ENCODE measurements at regions not wholly inside any gene's neighbourhood (a gene's known extent, or its start where the extent isn't known, plus 50 kb on each side); places are given as distances from the start of the nearest gene placed in this dataset.

DNA sequence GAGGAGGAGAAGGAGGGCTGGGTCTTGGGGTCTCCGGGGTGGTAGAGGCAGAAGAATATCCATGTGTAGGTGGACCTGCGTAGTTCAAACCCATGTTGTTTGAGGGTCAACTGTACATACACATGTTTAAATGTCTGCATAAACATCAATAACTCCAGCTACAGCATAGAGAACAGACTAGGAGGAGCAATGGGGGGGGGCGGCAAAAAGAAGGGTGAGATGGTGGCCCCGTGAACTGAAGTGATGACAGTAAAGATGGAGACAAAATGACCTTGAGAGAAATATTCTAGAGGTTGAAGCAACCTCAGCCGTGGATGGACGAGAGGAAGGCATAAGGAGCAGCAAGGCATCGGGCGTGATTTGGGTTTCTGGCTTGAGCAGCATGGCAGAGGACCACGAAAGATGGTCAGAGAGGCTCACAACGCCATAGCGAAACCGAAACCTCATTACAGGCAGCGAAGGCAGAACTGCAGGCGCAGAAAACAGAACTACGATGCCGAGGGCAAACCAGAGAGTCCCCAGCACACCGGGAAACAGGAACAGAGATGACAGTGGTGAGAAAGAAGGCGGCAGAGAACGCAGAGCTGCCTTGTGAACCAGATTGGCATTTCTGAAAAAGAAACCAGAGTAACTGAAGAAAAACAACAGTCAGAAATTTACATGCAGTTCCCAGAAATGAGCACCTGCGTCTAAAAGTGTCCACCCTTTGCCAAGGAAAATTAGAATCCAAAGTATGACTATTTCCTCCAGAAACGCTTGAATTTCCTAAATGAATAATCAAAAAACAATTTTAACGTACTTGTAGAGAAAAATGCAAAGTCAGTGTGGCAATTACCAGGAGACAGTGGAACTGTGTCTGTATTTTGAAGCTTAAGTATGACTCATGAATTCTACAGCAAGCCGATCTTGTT is 50.3 kb upstream of the ENPP6 start (continued):
- TF ChIP-seq REST (IDR thresholded peaks at IDR 0.05; ENCODE audit: low read depth, low read length) (no peak), STAT1 (conservative IDR thresholded peaks at IDR 0.05) (no peak), STAT3 (IDR thresholded peaks at IDR 0.05; ENCODE audit: low read depth, low read length) (peak; percentile 100), SUPT20H (IDR thresholded peaks at IDR 0.05; ENCODE audit: borderline replicate concordance, control insufficient read depth, low read depth, low read length) (no peak), CHD4 (IDR thresholded peaks at IDR 0.05) (no peak), MYB (IDR thresholded peaks at IDR 0.05; ENCODE audit: borderline replicate concordance, low read depth, low read length) (no peak), IKZF2 (IDR thresholded peaks at IDR 0.05) (peak; percentile 97), CBFB (IDR thresholded peaks at IDR 0.05; ENCODE audit: low read depth) (peak; percentile 82), BHLHE40 (IDR thresholded peaks at IDR 0.05; ENCODE audit: borderline replicate concordance in 1 of 2, low read depth in 2 of 2, low read length in 1 of 2) (peak; percentile 80), YY1 (IDR thresholded peaks at IDR 0.05; ENCODE audit: low read depth, low read length) (peak; percentile 89), RELA (IDR thresholded peaks at IDR 0.05; ENCODE audit: borderline replicate concordance, partially characterized antibody) (peak; percentile 48), IKZF1 (conservative IDR thresholded peaks at IDR 0.05) (peak; percentile 95)
- TF ChIP-seq, protein P1, sequence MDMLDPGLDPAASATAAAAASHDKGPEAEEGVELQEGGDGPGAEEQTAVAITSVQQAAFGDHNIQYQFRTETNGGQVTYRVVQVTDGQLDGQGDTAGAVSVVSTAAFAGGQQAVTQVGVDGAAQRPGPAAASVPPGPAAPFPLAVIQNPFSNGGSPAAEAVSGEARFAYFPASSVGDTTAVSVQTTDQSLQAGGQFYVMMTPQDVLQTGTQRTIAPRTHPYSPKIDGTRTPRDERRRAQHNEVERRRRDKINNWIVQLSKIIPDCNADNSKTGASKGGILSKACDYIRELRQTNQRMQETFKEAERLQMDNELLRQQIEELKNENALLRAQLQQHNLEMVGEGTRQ (IDR thresholded peaks at IDR 0.05; ENCODE audit: borderline replicate concordance, low read depth, low read length): no peak
- TF ChIP-seq, protein P2, sequence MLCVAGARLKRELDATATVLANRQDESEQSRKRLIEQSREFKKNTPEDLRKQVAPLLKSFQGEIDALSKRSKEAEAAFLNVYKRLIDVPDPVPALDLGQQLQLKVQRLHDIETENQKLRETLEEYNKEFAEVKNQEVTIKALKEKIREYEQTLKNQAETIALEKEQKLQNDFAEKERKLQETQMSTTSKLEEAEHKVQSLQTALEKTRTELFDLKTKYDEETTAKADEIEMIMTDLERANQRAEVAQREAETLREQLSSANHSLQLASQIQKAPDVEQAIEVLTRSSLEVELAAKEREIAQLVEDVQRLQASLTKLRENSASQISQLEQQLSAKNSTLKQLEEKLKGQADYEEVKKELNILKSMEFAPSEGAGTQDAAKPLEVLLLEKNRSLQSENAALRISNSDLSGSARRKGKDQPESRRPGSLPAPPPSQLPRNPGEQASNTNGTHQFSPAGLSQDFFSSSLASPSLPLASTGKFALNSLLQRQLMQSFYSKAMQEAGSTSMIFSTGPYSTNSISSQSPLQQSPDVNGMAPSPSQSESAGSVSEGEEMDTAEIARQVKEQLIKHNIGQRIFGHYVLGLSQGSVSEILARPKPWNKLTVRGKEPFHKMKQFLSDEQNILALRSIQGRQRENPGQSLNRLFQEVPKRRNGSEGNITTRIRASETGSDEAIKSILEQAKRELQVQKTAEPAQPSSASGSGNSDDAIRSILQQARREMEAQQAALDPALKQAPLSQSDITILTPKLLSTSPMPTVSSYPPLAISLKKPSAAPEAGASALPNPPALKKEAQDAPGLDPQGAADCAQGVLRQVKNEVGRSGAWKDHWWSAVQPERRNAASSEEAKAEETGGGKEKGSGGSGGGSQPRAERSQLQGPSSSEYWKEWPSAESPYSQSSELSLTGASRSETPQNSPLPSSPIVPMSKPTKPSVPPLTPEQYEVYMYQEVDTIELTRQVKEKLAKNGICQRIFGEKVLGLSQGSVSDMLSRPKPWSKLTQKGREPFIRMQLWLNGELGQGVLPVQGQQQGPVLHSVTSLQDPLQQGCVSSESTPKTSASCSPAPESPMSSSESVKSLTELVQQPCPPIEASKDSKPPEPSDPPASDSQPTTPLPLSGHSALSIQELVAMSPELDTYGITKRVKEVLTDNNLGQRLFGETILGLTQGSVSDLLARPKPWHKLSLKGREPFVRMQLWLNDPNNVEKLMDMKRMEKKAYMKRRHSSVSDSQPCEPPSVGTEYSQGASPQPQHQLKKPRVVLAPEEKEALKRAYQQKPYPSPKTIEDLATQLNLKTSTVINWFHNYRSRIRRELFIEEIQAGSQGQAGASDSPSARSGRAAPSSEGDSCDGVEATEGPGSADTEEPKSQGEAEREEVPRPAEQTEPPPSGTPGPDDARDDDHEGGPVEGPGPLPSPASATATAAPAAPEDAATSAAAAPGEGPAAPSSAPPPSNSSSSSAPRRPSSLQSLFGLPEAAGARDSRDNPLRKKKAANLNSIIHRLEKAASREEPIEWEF (IDR thresholded peaks at IDR 0.05; ENCODE audit: insufficient replicate concordance, low read depth, low read length): peak; percentile 82
- TF ChIP-seq, protein P3, sequence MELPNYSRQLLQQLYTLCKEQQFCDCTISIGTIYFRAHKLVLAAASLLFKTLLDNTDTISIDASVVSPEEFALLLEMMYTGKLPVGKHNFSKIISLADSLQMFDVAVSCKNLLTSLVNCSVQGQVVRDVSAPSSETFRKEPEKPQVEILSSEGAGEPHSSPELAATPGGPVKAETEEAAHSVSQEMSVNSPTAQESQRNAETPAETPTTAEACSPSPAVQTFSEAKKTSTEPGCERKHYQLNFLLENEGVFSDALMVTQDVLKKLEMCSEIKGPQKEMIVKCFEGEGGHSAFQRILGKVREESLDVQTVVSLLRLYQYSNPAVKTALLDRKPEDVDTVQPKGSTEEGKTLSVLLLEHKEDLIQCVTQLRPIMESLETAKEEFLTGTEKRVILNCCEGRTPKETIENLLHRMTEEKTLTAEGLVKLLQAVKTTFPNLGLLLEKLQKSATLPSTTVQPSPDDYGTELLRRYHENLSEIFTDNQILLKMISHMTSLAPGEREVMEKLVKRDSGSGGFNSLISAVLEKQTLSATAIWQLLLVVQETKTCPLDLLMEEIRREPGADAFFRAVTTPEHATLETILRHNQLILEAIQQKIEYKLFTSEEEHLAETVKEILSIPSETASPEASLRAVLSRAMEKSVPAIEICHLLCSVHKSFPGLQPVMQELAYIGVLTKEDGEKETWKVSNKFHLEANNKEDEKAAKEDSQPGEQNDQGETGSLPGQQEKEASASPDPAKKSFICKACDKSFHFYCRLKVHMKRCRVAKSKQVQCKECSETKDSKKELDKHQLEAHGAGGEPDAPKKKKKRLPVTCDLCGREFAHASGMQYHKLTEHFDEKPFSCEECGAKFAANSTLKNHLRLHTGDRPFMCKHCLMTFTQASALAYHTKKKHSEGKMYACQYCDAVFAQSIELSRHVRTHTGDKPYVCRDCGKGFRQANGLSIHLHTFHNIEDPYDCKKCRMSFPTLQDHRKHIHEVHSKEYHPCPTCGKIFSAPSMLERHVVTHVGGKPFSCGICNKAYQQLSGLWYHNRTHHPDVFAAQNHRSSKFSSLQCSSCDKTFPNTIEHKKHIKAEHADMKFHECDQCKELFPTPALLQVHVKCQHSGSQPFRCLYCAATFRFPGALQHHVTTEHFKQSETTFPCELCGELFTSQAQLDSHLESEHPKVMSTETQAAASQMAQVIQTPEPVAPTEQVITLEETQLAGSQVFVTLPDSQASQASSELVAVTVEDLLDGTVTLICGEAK (IDR thresholded peaks at IDR 0.05; ENCODE audit: borderline replicate concordance): no peak; the same call in 1 of the 2 replicates
